DOHH2 (cell line): ENCODE measurements at regions not wholly inside any gene's neighbourhood (a gene's known extent, or its start where the extent isn't known, plus 50 kb on each side); places are given as distances from the start of the nearest gene placed in this dataset.
A peak's percentile ranks its signal among the peaks of the same experiment; 100 is the strongest.

Source experiments
- H3F3A ChIP-seq: fragments of 200-600 bp; sonication (generic), shearing (Covaris generic); 2 replicates; pipeline ENCODE4 v1.6.0; 2016; ENCODE audit warnings: antibody characterized with exemption, mild to moderate bottlenecking; ENCODE audit not compliant: control insufficient read depth, insufficient read depth
- H3K27ac ChIP-seq: fragments of 200-600 bp; sonication (generic); 2 replicates; pipeline ENCODE4 v1.5.1; 2014; ENCODE audit warnings: low read depth, mild to moderate bottlenecking, low read length, moderate library complexity
- H3K27me3 ChIP-seq: fragments of 200-600 bp; sonication (generic); 2 replicates; pipeline ENCODE4 v1.6.1; 2014; ENCODE audit warnings: mild to moderate bottlenecking, low read length, mixed read lengths; ENCODE audit not compliant: control insufficient read depth
- H3K36me3 ChIP-seq: fragments of 200-600 bp; sonication (generic); 2 replicates; pipeline ENCODE4 v1.6.1; 2014; ENCODE audit warnings: mild to moderate bottlenecking, low read length, moderate library complexity, mixed read lengths; ENCODE audit not compliant: control insufficient read depth
- H3K4me1 ChIP-seq: fragments of 200-600 bp; sonication (generic); 2 replicates; pipeline ENCODE4 v1.6.1; 2014; ENCODE audit warnings: mild to moderate bottlenecking, low read length, mixed read lengths; ENCODE audit not compliant: control insufficient read depth
- H3K4me2 ChIP-seq: fragments of 200-600 bp; sonication (generic); 2 replicates; pipeline ENCODE4 v1.6.0; 2014; ENCODE audit warnings: mild to moderate bottlenecking, low read length, moderate library complexity
- H3K4me3 ChIP-seq: fragments of 200-600 bp; sonication (generic); 2 replicates; pipeline ENCODE4 v1.5.1; 2014; ENCODE audit warnings: mild to moderate bottlenecking, low read length, mixed read lengths
- H3K79me2 ChIP-seq: fragments of 200-600 bp; sonication (generic); 2 replicates; pipeline ENCODE4 v1.6.1; 2014; ENCODE audit warnings: mild to moderate bottlenecking, low read length, mixed read lengths; ENCODE audit not compliant: control insufficient read depth
- H3K9me2 ChIP-seq: fragments of 200-600 bp; sonication (generic); replicated peaks from 2 replicates; pipeline ENCODE4 v1.6.1; 2014; ENCODE audit warnings: mild to moderate bottlenecking, low read length, mixed read lengths; ENCODE audit not compliant: control insufficient read depth
- H3K9me3 ChIP-seq: fragments of 200-600 bp; sonication (generic); 2 replicates; pipeline ENCODE4 v1.6.1; 2014; ENCODE audit warnings: antibody characterized with exemption, low read length, mixed read lengths; ENCODE audit not compliant: control insufficient read depth, insufficient read depth
- H4K20me1 ChIP-seq: fragments of 200-600 bp; sonication (generic); 2 replicates; pipeline ENCODE4 v1.6.0; 2014; ENCODE audit warnings: low read depth, mild to moderate bottlenecking, antibody characterized with exemption, low read length, moderate library complexity; ENCODE audit not compliant: control insufficient read depth, insufficient read depth
- CTCF ChIP-seq: fragments of 200-600 bp; sonication (generic); IDR thresholded peaks from one replicate; pipeline ENCODE4 v1.5.1; 2014; ENCODE audit warnings: antibody characterized with exemption, mild to moderate bottlenecking, low read depth, low read length; ENCODE audit not compliant: poor library complexity, severe bottlenecking
- EZH2phosphoT487 ChIP-seq: fragments of 200-600 bp; sonication (generic); IDR thresholded peaks from 2 replicates; pipeline ENCODE4 v1.6.1; 2017; ENCODE audit warnings: borderline replicate concordance, mild to moderate bottlenecking, antibody characterized with exemption, low read length, moderate library complexity, mixed read lengths

GRCh38 chr11:15629690-15630321, 515.1 kb downstream of the INSC start:
- no peak overlapping the region for H3K4me3 ChIP-seq

GRCh38 chr11:15630896-15631295, 516.2 kb downstream of the INSC start:
- no peaks in the 10 kb centered on the region for H3K79me2 ChIP-seq
- no peaks in the 10 kb centered on the region for H3K4me1 ChIP-seq
- no peak overlapping the region for H3K4me2 ChIP-seq
- no peaks in the 10 kb centered on the region for H3K9me3 ChIP-seq
- no peak overlapping the region for H3K27ac ChIP-seq
- H3F3A ChIP-seq: no peaks in the 10 kb centered on the region
- H3K9me2 ChIP-seq: no peaks in the 10 kb centered on the region
- no peaks in the 10 kb centered on the region for H3K27me3 ChIP-seq
- H3K4me3 ChIP-seq: no peak overlapping the region
- TF ChIP-seq CTCF (no peak), EZH2phosphoT487 (no peak)
- no peaks in the 10 kb centered on the region for H4K20me1 ChIP-seq
- no peaks in the 10 kb centered on the region for H3K36me3 ChIP-seq

More at GRCh38 chr11:15629690-15630321, 515.1 kb downstream of the INSC start:
- no peak overlapping the region for H3K4me2 ChIP-seq
- no peaks in the 10 kb centered on the region for H4K20me1 ChIP-seq
- H3K9me3 ChIP-seq: no peaks in the 10 kb centered on the region
- no peak overlapping the region for H3K27ac ChIP-seq
- no peaks in the 10 kb centered on the region for H3K27me3 ChIP-seq
- no peaks in the 10 kb centered on the region for H3K4me1 ChIP-seq
- no peaks in the 10 kb centered on the region for H3K36me3 ChIP-seq
- TF ChIP-seq CTCF (peak; percentile 45), EZH2phosphoT487 (no peak)
- H3K9me2 ChIP-seq: no peaks in the 10 kb centered on the region
- no peaks in the 10 kb centered on the region for H3F3A ChIP-seq
- H3K79me2 ChIP-seq: no peaks in the 10 kb centered on the region

- no peaks in the 10 kb centered on the region for H4K20me1 ChIP-seq
- no peaks in the 10 kb centered on the region for H3K79me2 ChIP-seq
- TF ChIP-seq CTCF (no peak), EZH2phosphoT487 (no peak)
- no peaks in the 10 kb centered on the region for H3K9me3 ChIP-seq
- no peaks in the 10 kb centered on the region for H3K4me1 ChIP-seq
- no peaks in the 10 kb centered on the region for H3K9me2 ChIP-seq
- H3K27ac ChIP-seq: no peak overlapping the region
- H3K4me3 ChIP-seq: no peak overlapping the region
- H3K36me3 ChIP-seq: no peaks in the 10 kb centered on the region
- H3F3A ChIP-seq: no peaks in the 10 kb centered on the region
- no peaks in the 10 kb centered on the region for H3K27me3 ChIP-seq
- no peak overlapping the region for H3K4me2 ChIP-seq
Observed at GRCh38 chr11:15635521-15635920, 520.8 kb downstream of the INSC start.
